GM12801 (cell line): ENCODE measurements at regions not wholly inside any gene's neighbourhood (a gene's known extent, or its start where the extent isn't known, plus 50 kb on each side); places are given as distances from the start of the nearest gene placed in this dataset.

Source experiments
- TF ChIP-seq, protein P1 (sequence below): IDR thresholded peaks from one replicate; pipeline ENCODE4 v1.5.1; 2011; ENCODE audit warnings: control low read depth; ENCODE audit not compliant: insufficient read length; ENCODE audit errors: extremely low read depth

DNA sequence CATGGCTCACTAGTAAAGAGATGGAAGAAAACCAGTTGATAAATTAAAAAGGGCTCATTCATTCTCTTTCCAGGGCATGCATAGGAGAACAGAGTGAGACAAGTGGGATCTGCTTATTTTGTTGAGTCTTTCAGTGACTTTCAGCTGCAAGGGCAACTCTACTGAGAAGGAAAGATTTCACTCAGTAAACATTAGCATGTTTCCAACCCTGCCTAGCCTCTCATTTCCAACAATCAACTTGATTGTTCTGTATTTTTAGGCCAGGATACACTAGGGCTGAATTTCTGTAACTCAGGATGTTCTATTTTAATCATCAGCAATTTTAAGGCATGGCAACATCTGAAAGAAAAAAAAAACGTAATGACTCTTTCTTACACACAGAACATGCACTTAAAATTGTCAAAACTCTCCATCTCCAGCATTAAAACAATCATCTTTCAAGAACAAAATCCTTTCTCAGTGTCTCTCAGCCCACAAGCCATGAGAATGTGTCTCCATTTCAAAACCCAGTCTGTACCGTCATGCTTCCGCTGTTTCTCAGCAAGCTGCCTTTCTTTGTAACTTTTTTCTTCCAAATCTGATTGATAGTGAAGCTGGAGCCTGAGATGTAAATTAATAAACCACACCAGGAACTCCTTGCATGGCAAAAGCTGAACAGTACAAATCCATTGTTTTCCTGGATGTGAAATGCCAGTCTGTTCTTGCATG lies 147.2 kb upstream of the KLF14 start:
- TF ChIP-seq, protein P1, sequence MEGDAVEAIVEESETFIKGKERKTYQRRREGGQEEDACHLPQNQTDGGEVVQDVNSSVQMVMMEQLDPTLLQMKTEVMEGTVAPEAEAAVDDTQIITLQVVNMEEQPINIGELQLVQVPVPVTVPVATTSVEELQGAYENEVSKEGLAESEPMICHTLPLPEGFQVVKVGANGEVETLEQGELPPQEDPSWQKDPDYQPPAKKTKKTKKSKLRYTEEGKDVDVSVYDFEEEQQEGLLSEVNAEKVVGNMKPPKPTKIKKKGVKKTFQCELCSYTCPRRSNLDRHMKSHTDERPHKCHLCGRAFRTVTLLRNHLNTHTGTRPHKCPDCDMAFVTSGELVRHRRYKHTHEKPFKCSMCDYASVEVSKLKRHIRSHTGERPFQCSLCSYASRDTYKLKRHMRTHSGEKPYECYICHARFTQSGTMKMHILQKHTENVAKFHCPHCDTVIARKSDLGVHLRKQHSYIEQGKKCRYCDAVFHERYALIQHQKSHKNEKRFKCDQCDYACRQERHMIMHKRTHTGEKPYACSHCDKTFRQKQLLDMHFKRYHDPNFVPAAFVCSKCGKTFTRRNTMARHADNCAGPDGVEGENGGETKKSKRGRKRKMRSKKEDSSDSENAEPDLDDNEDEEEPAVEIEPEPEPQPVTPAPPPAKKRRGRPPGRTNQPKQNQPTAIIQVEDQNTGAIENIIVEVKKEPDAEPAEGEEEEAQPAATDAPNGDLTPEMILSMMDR = no peak

- TF ChIP-seq, protein P1 = no peak
Measured at GRCh38 chr7:130881799-130882141, 147.8 kb upstream of the KLF14 start.

GRCh38 chr7:130882396-130882795 lies 148.4 kb upstream of the KLF14 start:
- TF ChIP-seq, protein P1 = no peak

DNA sequence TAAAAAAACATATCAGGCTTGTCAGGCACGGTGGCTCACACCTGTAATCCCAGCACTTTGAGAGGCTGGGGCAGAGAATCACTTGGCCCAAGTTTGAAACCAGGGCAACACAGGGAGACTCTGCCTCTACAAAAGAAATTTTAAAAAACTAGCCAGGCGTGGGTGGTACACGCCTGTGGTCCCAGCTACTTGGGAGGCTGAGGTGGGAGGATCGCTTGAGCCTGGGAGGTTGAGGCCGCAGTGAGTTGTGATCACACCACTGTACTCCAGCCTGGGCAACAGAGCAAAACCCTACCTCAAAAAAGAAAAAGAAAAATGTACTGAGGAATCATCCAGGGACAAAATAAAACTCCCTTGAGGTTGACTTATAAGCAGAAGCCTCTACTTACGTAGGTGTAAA lies 149.9 kb upstream of the KLF14 start:
- TF ChIP-seq, protein P1 = no peak

DNA sequence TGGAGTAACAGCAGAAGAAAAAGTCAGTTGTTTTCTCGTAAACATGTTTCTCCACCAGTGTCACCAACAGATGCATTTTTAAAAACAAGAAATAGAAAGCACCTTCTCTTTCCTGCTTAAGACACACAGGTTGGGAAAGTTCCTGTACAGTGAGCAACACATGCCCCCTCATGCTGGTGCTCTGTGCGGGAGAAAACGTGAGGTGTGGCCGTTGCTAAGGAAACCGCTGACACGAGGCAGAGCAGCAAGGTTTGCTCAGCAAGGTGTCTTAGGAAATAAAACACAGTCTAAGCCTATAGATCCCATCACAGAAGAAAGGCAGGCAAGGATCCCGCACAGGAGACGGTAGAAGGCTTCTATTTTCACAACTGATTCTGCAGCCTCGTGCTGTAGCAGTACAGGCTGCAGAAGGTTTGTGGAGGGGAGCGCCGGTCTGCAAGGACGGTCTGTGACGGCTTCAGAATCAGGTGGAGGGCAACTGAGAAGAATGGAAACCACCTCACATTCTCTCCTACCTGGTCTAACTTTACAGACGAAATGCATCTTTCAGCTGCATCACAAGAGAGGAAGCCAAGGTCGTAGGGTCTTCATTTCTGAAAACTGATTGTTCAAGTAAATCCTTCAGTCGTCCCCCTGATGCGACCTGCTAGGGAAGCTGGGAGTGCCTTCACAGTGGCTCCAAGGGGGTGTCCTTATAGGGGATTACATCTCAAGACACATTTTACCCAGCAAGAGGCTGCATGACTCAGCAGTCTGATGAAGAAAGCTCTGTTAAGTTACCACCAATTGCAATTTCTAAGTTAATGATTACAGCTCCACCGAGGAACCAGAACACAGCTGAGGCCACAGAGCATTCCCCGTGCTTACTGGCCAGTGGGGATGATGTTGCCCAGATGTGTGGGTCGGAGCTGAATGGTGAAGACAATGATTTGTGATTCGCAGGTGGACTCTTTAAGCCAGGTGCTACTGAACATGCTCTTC lies 150.7 kb upstream of the KLF14 start:
- TF ChIP-seq, protein P1 = no peak

- TF ChIP-seq, protein P1 = no peak
Measured at GRCh38 chr7:130886438-130887135, 152.6 kb upstream of the KLF14 start.

DNA sequence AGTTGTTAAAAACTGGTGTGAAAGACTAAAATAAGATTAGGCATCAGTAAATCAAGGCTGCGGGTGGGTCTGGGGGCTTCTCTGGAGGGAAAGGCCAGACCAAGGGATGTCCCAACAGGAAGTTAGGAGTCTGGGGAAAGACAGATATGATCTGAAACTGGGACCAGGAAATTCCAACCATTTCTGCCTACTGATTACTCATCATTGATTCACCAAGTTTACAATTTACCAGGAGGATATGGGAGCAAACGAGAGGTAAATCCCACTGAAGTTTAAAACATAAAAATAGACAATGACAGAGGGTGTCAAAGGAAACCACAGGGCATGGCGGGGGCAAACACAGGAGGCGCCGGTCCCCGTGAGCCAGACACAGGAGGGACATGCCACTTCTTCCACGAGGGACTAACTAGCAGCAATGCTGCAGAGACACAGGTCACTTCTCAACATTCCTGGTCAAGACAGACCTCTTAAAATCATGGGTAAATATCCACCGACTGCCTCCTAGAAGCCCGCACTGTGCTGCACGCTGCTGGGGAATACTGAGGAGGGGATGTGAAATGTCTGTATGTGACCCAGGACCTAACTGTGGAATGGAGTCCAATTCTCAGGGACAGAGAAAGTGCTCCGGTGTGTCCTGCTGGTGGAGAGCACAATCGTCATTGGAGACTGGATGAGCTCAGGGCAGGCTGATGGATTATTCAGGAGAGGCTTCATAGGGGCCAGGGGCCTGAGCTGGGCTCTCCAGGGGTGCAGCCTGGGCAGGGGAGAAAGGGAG lies 153.4 kb upstream of the KLF14 start:
- TF ChIP-seq, protein P1 = no peak
